Neural progenitor cell (in vitro differentiated cells): ENCODE measurements at regions not wholly inside any gene's neighbourhood (a gene's known extent, or its start where the extent isn't known, plus 50 kb on each side); places are given as distances from the start of the nearest gene placed in this dataset.

ENCODE experiments used
- DNase-seq: peaks from one replicate; pipeline ENCODE4 v3.0.0-alpha.2; 2016; ENCODE audit warnings: low spot score
- H2AFZ ChIP-seq: fragments of 200-600 bp; sonication (generic); replicated peaks from 2 replicates; pipeline ENCODE4 v1.6.1; 2016; ENCODE audit warnings: antibody characterized with exemption
- H3F3A ChIP-seq: fragments of 200-600 bp; sonication (generic); 2 replicates; pipeline ENCODE4 v1.6.1; 2016; ENCODE audit warnings: antibody characterized with exemption, low read depth
- H3K27ac ChIP-seq: fragments of 200-600 bp; sonication (generic); 2 replicates; pipeline ENCODE4 v1.5.1; 2016; ENCODE audit warnings: mild to moderate bottlenecking
- H3K27me3 ChIP-seq: fragments of 200-600 bp; sonication (generic); 2 replicates; pipeline ENCODE4 v1.6.1; 2016; ENCODE audit warnings: mild to moderate bottlenecking, moderate library complexity
- H3K36me3 ChIP-seq: fragments of 200-600 bp; sonication (generic); 2 replicates; pipeline ENCODE4 v1.5.1; 2016
- H3K4me1 ChIP-seq: fragments of 200-600 bp; sonication (generic); 2 replicates; pipeline ENCODE4 v1.6.1; 2016; ENCODE audit warnings: mixed run types
- H3K4me2 ChIP-seq: fragments of 200-600 bp; sonication (generic); 2 replicates; pipeline ENCODE4 v1.6.1; 2016
- H3K4me3 ChIP-seq: fragments of 200-600 bp; sonication (generic); 2 replicates; pipeline ENCODE4 v1.5.1; 2016
- H3K79me2 ChIP-seq: fragments of 200-600 bp; sonication (generic); 2 replicates; pipeline ENCODE4 v1.6.1; 2016; ENCODE audit warnings: low read depth
- H3K9ac ChIP-seq: fragments of 200-600 bp; sonication (generic); 2 replicates; pipeline ENCODE4 v1.6.1; 2016
- H3K9me3 ChIP-seq: fragments of 200-600 bp; sonication (generic); 2 replicates; pipeline ENCODE4 v1.5.1; 2016; ENCODE audit warnings: low read depth
- H4K20me1 ChIP-seq: fragments of 200-600 bp; sonication (generic); 2 replicates; pipeline ENCODE4 v1.6.1; 2016; ENCODE audit warnings: low read depth
- H3K27ac Mint-ChIP-seq: 3 replicates; pipeline ENCODE4 v1.8.0; 2021; ENCODE audit warnings: mixed read lengths
- H3K27me3 Mint-ChIP-seq: 2 replicates; pipeline ENCODE4 v1.8.0; 2022; ENCODE audit warnings: low read depth, mild to moderate bottlenecking, inconsistent platforms, moderate library complexity, mixed read lengths; ENCODE audit not compliant: insufficient read depth
- H3K36me3 Mint-ChIP-seq: 3 replicates; pipeline ENCODE4 v1.8.0; 2021; ENCODE audit warnings: mixed read lengths
- H3K4me1 Mint-ChIP-seq: 3 replicates; pipeline ENCODE4 v1.8.0; 2021; ENCODE audit warnings: mixed read lengths
- H3K4me3 Mint-ChIP-seq: 3 replicates; pipeline ENCODE4 v1.8.0; 2021; ENCODE audit warnings: mild to moderate bottlenecking, moderate library complexity, mixed read lengths
- H3K9me3 Mint-ChIP-seq: 3 replicates; pipeline ENCODE4 v1.8.0; 2020; ENCODE audit warnings: mixed read lengths
- EZH2 ChIP-seq: fragments of 200-600 bp; sonication (generic); IDR thresholded peaks from 2 replicates; pipeline ENCODE4 v1.6.1; 2017; ENCODE audit warnings: antibody characterized with exemption, mild to moderate bottlenecking, moderate library complexity
- EZH2phosphoT487 ChIP-seq: fragments of 200-600 bp; sonication (generic); IDR thresholded peaks from 2 replicates; pipeline ENCODE4 v1.6.1; 2017; ENCODE audit warnings: antibody characterized with exemption
- TF ChIP-seq, protein P1 (sequence below): fragments of 200-600 bp; sonication (generic); IDR thresholded peaks from 2 replicates; pipeline ENCODE4 v1.5.1; 2017; ENCODE audit warnings: antibody characterized with exemption, mild to moderate bottlenecking

- Histone ChIP-seq H3F3A (peaks cover 14% of the 10 kb centered on the region), H3K4me1 (peaks cover 47% of the 10 kb centered on the region), H3K36me3 (no peaks in the 10 kb centered on the region), H4K20me1 (no peaks in the 10 kb centered on the region), H3K4me3 (no peak overlapping the region), H2AFZ (no peak overlapping the region), H3K79me2 (no peaks in the 10 kb centered on the region), H3K4me2 (peak overlapping the region; percentile 46), H3K27me3 (no peaks in the 10 kb centered on the region), H3K9ac (no peak overlapping the region), H3K9me3 (no peaks in the 10 kb centered on the region), H3K27ac (no peak overlapping the region)
- H3K9me3 Mint-ChIP-seq: no peaks in the 10 kb centered on the region
- H3K27me3 Mint-ChIP-seq: peaks cover 2% of the 10 kb centered on the region
- peak overlapping the region; percentile 35 for H3K27ac Mint-ChIP-seq
- TF ChIP-seq EZH2 (no peak), EZH2phosphoT487 (no peak)
- no peak overlapping the region for H3K4me3 Mint-ChIP-seq
- DNase-seq: no peak
- peaks cover 5% of the 10 kb centered on the region for H3K4me1 Mint-ChIP-seq
- H3K36me3 Mint-ChIP-seq: no peaks in the 10 kb centered on the region
Observed at GRCh38 chr3:3708769-3709115, 90.5 kb upstream of the LRRN1 start.

DNA sequence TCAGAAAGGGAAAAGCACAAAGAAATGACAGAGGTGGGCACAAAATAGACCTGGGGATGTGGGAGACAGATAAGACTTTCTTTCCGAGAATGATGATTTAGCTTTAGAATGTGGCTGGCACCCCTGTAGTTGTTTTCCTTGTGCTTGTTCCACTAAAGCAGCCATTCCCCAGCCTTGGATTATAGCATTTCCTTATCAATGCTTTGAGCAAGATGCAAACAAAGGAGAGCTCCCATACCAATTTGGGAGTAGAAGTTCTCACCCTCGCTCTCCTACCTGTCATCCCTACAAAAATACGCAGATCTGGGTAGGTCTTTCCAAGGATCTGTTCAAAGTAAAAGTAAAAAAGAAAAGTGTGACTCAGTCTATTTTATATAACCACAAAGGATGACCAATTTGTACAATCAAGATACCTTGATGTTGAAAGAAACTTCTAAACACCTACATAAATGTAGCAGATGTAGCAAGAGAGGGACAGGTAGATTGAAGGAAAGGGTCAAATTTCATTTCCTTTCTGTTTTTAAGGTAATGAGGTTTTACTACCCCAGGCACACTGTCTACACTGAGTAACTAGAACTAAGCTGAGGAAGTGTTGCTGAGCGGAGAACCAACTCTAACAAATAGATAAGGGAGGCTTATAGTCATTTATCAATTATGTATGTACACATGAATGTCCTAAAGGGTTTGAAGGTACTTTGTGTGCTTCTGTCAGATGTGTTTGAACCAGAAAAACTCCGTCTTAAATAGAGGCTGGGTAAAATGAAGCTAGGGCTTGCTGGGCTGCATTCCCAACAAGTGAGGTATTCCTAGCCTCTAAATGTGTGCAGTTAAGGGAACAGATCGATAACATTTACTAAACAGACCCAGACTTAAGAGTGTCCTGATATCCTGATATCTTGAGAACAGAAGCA is 91.1 kb upstream of the LRRN1 start:
- no peak overlapping the region for H3K9ac ChIP-seq
- Mint-ChIP-seq H3K27me3 (peaks cover 2% of the 10 kb centered on the region), H3K27ac (no peak overlapping the region), H3K9me3 (no peaks in the 10 kb centered on the region), H3K36me3 (no peaks in the 10 kb centered on the region), H3K4me1 (peaks cover 5% of the 10 kb centered on the region), H3K4me3 (no peak overlapping the region)
- peak overlapping the region; percentile 46 for H3K4me2 ChIP-seq
- no peak overlapping the region for H3K27ac ChIP-seq
- peaks cover 14% of the 10 kb centered on the region for H3F3A ChIP-seq
- no peak overlapping the region for H3K4me3 ChIP-seq
- no peaks in the 10 kb centered on the region for H3K27me3 ChIP-seq
- H3K9me3 ChIP-seq: no peaks in the 10 kb centered on the region
- H3K79me2 ChIP-seq: no peaks in the 10 kb centered on the region
- no peaks in the 10 kb centered on the region for H4K20me1 ChIP-seq
- peak; percentile 27 for DNase-seq
- no peaks in the 10 kb centered on the region for H3K36me3 ChIP-seq
- peaks cover 47% of the 10 kb centered on the region for H3K4me1 ChIP-seq
- H2AFZ ChIP-seq: peak overlapping the region; percentile 70
- no peak for TF ChIP-seq EZH2
- TF ChIP-seq, protein P1, sequence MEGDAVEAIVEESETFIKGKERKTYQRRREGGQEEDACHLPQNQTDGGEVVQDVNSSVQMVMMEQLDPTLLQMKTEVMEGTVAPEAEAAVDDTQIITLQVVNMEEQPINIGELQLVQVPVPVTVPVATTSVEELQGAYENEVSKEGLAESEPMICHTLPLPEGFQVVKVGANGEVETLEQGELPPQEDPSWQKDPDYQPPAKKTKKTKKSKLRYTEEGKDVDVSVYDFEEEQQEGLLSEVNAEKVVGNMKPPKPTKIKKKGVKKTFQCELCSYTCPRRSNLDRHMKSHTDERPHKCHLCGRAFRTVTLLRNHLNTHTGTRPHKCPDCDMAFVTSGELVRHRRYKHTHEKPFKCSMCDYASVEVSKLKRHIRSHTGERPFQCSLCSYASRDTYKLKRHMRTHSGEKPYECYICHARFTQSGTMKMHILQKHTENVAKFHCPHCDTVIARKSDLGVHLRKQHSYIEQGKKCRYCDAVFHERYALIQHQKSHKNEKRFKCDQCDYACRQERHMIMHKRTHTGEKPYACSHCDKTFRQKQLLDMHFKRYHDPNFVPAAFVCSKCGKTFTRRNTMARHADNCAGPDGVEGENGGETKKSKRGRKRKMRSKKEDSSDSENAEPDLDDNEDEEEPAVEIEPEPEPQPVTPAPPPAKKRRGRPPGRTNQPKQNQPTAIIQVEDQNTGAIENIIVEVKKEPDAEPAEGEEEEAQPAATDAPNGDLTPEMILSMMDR: no peak
- TF ChIP-seq EZH2phosphoT487: no peak

GRCh38 chr3:3705090-3705775 is 94.0 kb upstream of the LRRN1 start:
- H3K4me2 ChIP-seq: peak overlapping the region; percentile 71
- Mint-ChIP-seq H3K27me3 (no peaks in the 10 kb centered on the region), H3K9me3 (no peaks in the 10 kb centered on the region), H3K36me3 (no peaks in the 10 kb centered on the region), H3K27ac (peak overlapping the region; percentile 70), H3K4me1 (peaks cover 8% of the 10 kb centered on the region), H3K4me3 (no peak overlapping the region)
- DNase-seq: peak; percentile 59
- no peak overlapping the region for H3K27ac ChIP-seq
- no peaks in the 10 kb centered on the region for H3K36me3 ChIP-seq
- peak overlapping the region; percentile 11 for H3K4me3 ChIP-seq
- H2AFZ ChIP-seq: peak overlapping the region; percentile 97
- H3K9ac ChIP-seq: no peak overlapping the region
- peaks cover 47% of the 10 kb centered on the region for H3K4me1 ChIP-seq
- no peaks in the 10 kb centered on the region for H3K9me3 ChIP-seq
- H4K20me1 ChIP-seq: no peaks in the 10 kb centered on the region
- no peak for TF ChIP-seq EZH2phosphoT487
- no peak for TF ChIP-seq EZH2
- TF ChIP-seq, protein P1: no peak
- H3K27me3 ChIP-seq: no peaks in the 10 kb centered on the region
- H3K79me2 ChIP-seq: no peaks in the 10 kb centered on the region
- H3F3A ChIP-seq: peaks cover 14% of the 10 kb centered on the region
